ENCODE measurements at regions not wholly inside any gene's neighbourhood (a gene's known extent, or its start where the extent isn't known, plus 50 kb on each side); places are given as distances from the start of the nearest gene placed in this dataset.

DNA sequence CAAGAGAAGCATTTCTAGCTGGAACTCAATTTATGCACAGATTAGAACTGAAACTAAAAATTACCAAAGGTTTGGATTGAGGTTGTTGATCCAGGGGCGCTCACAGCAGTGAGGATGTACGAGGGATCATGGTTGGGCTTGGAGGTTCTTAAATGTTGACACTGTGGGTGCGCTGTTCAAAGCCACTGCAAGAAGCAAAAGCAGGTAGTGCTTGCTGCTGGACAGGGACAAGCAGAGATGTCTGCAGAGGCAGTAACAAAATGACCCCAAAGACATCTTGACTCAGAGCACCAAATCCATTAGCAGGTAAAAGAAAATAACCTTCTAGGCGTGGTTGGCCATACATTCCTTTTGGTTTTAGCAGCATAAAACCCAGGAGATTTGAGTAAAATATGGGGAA is 468.4 kb downstream of the ZSWIM6 start:
- DNase-seq: no peak

DNA sequence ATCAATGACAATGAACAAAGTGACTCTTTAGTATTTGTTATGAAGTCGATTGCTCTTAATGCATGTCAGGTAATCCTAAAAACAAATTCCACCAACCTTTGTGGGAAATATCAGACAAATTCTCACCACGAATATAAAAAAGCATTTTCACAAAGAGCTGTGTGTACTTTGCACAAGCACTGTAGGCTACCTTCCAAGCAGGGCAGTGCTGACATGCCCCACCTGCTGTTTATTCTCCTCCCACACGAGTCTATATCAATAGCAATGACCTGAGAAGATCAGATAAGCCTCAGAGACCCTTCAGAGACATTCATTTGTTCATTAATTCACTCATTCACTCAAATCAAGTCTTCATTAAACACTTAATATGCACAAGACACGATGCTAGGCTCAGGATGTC is 469.1 kb downstream of the ZSWIM6 start:
- DNase-seq: no peak

DNA sequence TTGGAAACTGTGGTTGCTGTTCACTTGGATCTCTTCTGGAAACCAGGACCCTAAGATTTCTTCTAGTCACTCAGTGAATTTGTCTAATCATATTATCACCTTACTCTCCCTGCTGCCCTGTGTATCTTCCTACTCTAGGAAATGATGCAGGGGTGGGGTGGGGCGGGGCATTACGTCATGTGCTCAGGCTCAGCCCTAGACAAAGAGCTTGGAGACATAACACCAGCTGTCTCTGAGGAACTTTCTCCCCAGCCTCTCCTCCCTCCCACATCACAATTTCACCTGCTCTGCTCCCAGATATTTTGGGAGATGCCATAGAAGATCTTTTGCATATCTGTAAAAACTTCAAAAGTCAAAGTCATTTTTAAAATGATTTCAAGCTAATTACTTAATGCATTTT is 470.4 kb downstream of the ZSWIM6 start:
- DNase-seq: no peak

DNA sequence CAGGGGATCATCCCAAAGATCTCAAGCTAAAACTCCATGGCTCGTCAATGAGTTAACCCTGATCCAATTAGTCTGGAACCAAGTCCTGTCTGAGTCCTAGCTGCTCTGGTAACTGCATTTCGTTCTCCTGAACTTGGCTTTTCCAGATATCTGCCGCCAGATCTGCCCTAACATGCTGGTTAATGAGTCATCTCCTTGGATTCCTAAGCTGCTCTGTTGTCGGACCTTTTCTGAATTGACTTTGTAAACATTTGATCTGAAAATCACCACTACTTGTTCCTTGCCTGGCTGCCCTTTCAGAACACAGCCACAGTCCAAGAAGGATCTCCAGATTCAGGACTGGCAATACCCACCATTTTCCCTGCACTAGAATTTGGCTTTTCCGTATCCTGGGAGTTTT is 473.0 kb downstream of the ZSWIM6 start:
- no peak for DNase-seq

DNA sequence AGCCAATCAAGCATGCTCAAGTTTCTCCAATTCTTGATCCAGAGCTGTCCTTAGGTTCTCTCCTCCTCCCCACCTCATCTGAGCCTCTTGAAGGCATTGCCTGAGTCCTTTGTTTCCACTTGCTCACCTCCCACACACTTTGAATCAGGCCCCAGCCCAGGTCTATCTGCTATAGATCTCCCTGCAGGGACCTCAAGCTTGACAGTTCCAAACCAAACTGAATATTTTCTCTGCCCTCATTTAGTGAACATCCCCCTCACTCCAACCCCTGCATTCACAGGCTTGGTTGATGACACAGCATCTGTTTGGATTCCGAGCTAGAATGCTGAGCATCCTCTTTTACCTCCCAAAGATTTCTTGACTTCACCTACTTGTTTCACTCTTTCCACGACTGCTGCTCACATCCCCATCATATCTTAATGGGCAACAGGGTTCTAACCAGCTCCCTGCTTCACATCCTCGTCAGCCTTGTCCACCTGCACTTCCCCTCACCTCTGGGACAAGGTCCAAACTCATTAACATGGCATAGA is 474.5 kb downstream of the ZSWIM6 start:
- no peak for DNase-seq

DNA sequence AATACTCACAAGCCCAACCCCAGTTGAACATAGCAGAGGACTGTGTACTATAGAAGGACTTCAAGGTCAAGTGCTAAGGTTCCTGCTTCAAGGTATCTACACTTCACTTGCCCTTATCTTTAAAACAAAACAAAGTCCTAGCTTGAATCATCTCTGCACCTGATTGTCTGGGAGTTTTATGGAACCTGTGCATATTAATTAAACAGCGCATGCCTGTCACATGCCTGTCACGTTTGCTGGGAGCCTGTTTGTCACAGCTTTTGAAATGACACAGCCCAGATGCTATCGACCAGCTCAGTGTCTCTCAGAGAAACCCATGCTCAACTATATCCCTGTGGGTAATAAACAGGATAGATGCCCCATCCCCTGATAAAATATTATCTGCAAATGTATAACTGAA is 476.0 kb downstream of the ZSWIM6 start:
- DNase-seq: no peak

DNA sequence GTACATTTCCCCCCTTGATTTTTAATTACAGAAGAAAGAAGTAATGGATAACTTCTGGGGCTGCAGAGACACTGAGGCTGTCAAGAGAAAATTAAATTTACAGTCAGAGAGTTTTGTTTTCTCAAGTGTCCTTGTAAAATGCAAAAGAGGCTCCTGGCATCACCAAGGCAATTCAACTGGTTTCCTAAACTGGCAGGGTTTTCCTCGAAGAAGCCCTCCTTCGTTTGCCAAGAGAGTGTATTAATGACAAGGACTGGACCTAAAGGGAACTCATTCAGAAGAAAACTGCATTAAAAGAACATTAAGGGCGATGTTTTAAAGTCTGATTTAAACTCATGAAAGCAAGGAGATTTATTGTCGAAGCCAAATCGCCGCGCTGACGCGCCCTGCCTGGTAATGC is 476.9 kb downstream of the ZSWIM6 start:
- no peak for DNase-seq

DNA sequence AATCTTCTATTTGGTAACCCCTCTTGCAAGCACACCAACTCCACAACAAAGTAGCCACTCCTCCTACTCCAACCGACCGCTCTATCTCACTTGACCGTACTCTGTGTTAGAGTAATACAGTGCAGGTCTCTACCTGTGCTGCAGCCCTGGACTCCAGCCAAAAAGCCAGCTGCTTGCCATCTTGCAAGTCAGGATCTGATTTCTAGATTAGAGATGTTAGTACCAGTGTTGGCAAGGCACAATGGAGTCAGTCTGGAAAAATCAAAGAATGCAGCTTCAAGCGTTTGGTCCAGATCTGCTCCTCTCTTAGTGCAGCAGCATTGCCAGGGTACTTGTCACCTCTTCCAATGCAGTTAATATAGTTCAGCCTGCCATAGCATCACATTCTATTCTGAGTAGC is 477.6 kb downstream of the ZSWIM6 start:
- peak; percentile 61 for DNase-seq

DNA sequence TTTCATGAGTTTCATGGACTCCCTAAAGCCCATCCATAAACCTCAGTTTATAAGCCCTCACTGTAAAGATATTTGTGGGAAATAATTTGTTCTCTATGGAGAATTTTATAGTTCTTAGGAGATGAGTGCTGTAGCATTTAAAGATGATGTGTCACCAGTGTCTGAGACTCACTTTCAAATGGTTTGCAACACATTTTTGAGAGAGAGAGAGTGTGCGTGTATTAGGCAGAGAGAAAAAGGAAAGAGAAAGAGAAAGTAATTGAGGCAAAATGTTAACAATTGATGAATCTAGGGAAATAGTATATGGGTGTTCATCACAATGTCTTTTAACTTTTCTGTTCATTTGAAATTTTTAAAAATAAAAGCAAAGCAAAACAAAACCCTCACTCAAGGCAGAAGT is 479.0 kb downstream of the ZSWIM6 start:
- DNase-seq: no peak

DNA sequence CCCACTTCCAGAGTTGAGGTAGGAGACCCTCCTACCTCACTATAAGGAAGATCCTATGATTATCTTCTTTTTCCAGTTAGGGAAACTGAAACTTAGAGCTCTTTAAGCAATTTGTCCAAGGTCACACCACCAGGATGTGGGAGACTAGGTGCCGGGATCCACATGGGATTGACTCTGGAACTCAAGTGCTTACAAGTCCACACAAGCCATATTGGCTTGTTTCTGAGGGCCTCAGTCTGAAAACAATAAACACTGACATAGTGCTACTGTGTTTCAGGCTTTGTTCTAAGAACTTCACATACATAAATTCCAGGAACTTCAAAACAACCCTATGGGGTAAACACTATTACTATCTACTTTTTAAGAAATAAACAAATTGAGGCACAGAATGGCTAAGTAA is 481.3 kb downstream of the ZSWIM6 start:
- no peak for DNase-seq

DNA sequence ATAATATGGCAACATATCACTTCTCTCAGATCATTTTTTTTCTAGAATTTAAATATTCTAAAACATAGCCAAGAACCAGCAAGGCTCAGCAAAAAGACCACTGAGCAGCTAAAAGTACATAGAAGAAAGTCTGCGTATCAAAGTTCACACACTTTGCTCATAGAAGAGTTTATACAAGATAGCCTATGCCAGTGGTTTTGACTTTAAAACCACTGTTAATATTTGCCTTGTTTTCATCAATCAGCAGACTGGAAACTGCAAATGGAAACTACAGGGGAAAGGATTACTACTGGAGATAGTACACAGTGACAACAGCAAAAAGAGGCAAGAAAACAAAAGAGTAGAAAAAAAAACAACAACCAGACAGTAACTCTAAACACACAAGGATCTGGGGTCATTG is 483.3 kb downstream of the ZSWIM6 start:
- no peak for DNase-seq

DNA sequence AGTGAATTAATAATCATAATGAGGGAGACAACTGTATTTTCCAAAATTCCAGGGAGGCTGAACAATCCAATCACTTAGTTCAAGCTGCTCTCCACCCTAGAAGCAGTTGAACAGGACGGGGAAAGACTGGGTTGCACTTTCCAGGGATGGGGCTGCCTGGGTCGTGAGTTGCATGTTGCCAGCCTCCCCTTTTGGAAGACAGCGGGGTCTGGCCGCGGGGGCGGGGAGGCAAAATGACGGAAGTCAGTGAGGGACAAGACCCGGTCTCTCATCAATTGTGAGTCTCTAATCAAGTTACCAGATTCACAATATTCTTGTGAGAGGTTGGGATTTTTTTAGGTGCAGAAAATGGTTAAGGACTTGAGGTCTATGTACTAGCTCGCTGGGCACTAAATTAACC is 484.1 kb downstream of the ZSWIM6 start:
- DNase-seq: no peak

DNA sequence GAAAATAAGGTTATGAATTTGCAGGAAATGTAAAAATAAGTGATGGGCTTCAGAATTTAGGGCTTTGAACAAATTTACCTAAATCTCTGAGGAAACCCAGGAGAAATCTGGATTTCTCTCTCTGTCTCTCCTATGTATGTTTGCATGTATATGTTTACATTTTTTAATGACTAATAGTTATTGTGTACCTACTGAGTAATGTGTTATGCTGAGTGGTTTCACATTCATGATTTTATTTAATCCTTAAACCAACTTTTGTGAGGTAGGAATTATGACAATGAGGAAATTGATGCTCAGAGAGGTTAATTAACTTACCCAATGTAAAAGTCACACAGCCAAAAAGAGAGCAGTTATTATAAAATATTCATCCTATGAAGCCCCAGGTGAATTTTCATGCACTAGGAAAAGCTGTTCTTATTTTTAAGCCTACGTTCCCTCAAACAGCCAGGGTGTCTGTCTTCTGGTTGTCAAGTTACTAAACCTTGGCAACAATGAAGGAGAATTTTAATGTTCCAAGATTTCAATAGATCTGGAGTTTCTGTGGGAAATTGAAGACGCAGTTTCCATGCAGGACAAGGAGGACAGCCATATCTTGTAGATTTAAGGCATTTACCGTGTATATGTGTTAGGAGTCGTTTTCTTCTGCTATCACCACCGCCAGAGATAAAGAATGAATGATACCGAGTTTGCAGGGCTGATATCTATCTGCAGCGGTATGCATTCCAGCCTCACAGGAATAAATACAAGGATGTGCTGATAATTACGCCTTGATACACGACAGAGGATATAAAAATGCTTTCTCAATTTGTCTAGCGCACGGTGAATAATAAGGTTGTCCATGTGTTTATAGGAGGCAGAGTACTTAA is 484.8 kb downstream of the ZSWIM6 start:
- no peak for DNase-seq

DNA sequence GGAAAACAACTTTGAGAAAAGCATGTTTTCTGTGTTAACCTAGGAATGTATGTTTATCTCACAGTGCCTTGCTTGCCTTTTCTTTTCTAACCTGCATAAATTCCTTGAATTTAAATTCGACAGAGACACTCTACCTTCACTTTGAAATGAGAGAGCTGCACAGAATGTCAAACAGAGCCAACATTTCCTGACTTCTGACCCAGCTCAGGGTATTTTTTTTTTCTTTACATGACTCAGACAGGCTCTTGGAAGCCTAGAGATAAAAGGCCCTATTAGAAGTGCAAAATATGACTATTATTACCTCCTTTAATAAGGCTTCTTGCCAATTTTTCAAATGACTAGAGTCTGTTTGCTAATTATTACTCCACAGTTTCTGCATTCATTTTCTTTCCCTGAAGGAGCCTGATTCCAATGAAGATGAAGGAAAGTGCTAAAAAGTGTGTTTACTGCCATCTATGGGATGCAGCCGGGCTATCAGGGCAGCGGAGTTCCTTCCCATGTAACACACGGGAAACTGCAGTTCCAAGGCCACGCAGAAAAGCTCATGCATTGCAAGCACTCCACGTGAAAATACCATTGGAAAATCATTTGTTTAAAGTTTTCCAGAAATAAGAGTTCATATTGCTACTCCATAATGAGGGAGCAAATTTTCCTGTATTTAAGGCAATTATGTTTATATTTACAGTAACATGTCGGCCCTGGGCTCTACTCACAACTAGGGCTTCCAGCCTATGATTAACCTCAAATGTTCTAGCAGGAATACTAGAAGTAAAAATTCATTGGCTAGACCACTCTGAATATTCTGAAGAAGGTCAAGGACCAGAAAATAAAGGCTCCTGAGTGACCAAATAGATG is 485.6 kb downstream of the ZSWIM6 start:
- DNase-seq: no peak

DNA sequence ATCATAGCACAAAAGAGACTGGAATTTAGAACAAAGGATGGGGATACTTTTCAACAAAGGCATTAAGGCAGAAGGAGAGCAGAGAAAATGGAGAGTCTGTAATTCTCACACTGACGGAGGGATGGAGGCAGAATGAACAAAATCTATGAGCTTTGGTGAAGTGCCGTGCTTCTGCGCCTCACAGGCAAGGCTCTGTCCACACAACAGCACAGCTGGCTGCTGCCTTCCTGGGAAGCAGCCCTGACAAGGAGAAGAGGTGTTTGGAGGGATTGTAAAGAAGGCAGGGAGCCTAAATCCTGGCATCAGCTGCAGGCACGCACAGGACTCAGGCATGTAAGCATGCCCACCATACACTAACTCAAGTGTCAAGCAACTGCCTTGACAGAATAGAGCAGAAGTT is 485.2 kb upstream of the KIF2A start:
- DNase-seq: no peak

DNA sequence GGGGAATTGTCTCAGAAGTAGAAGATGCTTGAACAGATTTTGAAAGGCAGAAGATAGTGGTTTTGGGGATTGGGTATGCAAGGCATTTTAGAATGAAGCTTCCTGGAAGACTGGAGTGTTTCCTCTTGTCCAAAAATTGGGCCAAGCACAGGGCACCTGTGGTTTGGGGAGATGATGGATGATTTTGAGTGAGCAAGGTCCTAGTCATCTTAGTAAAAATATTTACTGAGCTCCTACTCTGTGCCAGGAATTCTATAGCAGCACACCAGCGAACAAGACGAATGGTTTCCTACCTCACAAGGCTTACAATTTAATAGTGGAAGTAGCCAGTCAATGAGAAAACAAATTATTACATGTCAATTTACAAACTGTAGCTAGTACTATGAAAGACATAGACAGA is 484.4 kb upstream of the KIF2A start:
- DNase-seq: no peak

DNA sequence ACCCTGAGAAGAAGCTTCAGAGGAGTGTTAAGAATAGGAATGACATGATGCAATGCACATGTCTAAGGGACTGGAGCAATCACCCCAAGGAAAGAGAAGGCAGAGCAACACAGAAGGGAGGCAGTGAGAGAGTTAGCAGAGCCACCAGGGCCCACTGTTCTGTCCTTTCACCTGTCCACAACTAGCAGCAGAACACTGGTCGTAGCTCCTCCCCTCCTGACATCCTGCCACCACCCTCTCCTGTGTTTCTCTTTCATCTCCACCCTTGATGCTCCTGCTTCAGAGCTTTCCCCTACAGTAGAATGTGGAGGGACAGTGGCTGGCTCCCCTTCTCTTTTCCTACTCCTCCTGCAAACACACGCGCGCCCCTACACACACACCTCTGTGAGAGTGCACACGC is 483.4 kb upstream of the KIF2A start:
- DNase-seq: no peak

DNA sequence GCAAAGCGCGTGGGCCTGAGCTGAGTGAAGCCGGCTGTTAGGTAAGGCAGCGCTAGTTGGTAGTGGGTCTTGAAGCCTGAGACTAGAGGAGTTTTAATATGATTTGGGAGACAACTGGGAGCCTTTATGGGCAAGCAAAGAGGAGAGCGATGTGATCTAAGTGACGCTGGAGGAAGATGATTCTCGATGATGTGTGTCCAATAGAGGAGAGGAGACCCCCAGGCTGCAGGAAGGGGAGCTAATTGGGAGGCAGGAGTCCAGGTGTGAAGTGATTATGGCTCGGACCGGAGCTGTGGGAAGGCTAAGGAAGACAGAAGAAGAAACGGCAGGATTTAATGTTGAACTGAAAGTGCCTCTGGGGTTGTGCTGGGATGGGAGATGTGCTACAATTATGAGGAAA is 482.9 kb upstream of the KIF2A start:
- DNase-seq: no peak

DNA sequence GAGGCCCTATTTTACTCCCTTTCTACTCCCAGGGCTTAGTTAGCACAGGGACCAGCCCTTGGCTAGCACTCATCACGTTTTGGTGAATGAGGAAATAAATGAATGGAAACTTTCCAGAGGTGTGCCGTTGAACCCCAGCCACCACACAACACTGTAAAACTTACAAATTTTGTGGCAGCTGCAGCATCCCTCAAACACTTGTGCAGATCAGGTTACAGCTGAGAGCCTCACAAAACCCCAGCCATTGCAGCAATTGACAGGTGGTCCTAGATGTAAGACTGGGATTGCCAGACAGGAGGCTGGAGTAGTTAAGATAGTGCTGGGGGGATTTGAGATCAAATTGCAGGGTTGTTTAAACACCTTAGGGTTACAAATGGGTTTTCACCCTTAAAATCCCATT is 482.2 kb upstream of the KIF2A start:
- DNase-seq: peak; percentile 37

DNA sequence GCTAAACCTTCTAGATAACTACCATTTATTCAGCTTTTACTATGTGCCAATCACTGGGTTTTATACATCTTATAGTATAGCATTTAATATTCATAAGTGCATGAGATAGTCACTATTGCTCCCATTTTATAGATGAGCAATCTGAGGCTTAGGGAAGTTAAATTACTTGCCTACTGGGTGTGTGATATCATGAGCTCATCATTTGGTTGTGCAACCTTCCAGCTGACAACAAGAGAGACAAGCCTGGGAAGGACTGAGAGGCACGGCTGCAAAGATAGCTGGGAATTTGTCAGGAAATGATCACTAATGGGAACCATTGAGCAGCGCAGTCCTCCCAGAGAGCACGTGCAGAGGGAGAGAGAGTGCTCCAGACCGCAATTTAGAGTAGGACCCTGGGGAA is 481.6 kb upstream of the KIF2A start:
- DNase-seq: no peak

DNA sequence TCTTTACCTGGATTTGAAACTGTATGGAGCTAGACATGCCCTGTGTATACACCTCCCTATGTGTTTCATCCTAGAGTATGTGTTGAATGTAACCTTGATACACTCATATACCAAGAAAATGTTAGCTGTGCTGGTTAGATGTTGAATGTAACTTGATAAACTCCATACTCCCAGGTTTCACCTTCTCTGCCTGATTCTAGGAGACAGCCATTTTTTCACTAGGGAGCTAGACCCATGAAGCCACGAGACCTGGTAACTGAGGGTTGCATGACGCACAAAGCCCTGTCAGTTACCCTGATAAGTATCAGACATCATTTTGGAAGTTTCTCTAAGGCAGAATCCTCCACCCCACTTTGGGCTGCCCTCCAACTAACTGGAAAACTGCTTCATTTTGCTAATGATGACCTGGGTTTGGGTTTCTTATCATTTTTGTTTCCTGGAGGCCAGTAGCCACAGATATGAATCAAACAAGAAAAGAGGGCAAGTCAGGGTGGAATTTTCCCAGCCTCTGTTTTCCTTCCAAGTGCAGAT is 478.5 kb upstream of the KIF2A start:
- no peak for DNase-seq

DNA sequence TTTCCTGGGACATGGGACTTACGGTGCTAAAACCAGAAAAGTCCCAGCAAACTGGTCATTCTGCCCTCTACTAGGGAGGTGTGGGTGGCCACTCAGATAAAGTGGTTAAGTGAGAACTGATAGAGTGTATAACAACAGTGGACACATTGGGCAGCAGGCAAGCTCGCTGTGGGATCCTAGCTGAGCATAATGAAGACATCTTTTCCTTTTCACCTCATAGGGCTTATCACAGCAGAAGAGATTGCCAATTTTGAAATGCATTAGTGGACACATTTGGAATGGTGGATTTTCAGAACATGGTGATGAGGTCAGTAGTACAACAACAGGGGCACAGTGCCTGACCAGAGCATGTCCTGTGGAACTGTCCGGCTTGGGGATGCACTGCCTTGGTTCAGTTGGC is 477.1 kb upstream of the KIF2A start:
- DNase-seq: no peak

DNA sequence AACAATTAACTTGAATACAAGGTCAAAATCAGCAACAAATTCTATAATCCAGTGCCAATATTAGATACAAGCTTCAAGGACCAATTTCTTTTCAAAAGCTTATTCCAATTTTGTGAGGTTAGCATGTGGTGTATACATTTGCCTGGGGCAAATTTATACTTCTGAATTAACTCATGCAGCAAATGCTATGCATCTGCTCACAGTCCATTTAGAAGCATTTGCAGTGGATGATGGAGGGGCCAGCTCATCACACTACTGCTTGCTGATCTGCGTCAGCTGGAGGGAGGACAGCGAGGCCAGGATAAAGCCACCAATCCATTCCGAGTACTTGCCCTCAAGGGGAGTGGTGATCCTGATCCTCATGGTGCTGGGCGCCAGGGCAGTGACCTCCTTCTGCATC is 474.3 kb upstream of the KIF2A start:
- DNase-seq: no peak

DNA sequence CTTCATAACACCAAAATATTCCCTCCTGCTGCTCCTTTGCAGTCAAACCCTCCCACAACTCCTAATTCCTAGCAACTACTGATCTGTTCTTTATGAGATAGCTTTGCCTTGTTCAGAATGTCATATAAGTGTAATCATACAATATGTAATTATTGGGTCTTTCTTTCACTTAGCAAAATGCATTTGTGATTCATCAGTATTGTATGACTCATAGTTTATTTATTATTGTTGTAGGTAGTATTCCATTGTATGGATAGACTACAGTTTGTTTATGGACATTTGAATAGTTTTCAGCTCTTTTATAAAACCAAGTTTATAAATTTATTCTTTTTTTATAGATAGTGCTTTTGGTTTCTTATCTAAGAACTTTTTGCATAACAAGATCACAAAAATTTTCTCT is 468.2 kb upstream of the KIF2A start:
- DNase-seq: no peak
